OCI-LY3 (cell line): ENCODE measurements at regions not wholly inside any gene's neighbourhood (a gene's known extent, or its start where the extent isn't known, plus 50 kb on each side); places are given as distances from the start of the nearest gene placed in this dataset.

ENCODE experiments used
- H2AFZ ChIP-seq: fragments of 200-600, 300-600 bp; shearing (Covaris generic); 2 replicates; pipeline ENCODE4 v1.6.0; 2014; ENCODE audit warnings: antibody characterized with exemption, low read depth, low read length
- H3K27ac ChIP-seq: fragments of 200-600, 300-600 bp; sonication (generic); 2 replicates; pipeline ENCODE4 v1.5.1; 2014; ENCODE audit warnings: mild to moderate bottlenecking, low read length, moderate library complexity, mixed read lengths
- H3K27me3 ChIP-seq: fragments of 200-600, 300-600 bp; sonication (generic); 2 replicates; pipeline ENCODE4 v1.6.1; 2014; ENCODE audit warnings: low read depth, low read length, mixed read lengths
- H3K36me3 ChIP-seq: fragments of 200-600, 300-600 bp; sonication (generic); replicated peaks from 2 replicates; pipeline ENCODE3; 2014; ENCODE audit warnings: low read depth, low read length, mixed read lengths
- H3K4me1 ChIP-seq: fragments of 300-600, 200-600 bp; sonication (generic); 2 replicates; pipeline ENCODE4 v1.6.1; 2014; ENCODE audit warnings: low read length, mixed read lengths
- H3K4me2 ChIP-seq: fragments of 200-600, 300-600 bp; sonication (generic); 2 replicates; pipeline ENCODE4 v1.6.1; 2014; ENCODE audit warnings: low read length, mixed read lengths
- H3K4me3 ChIP-seq: fragments of 300-600, 200-600 bp; sonication (generic); 2 replicates; pipeline ENCODE4 v1.5.1; 2014; ENCODE audit warnings: antibody characterized with exemption, mild to moderate bottlenecking, low read length, moderate library complexity
- H3K79me2 ChIP-seq: fragments of 300-600, 200-600 bp; shearing (Covaris generic); 2 replicates; pipeline ENCODE4 v1.6.1; 2014; ENCODE audit warnings: mild to moderate bottlenecking, low read length, mixed read lengths
- H3K9ac ChIP-seq: fragments of 300-600, 200-600 bp; shearing (Covaris generic); 2 replicates; pipeline ENCODE4 v1.6.0; 2014; ENCODE audit warnings: mild to moderate bottlenecking, low read length, moderate library complexity
- H3K9me3 ChIP-seq: fragments of 200-600, 300-600 bp; shearing (Covaris generic); 2 replicates; pipeline ENCODE4 v1.6.1; 2014; ENCODE audit warnings: low read length, mixed read lengths; ENCODE audit not compliant: insufficient read depth
- H4K20me1 ChIP-seq: fragments of 200-600, 300-600 bp; sonication (generic); 2 replicates; pipeline ENCODE4 v1.6.1; 2016; ENCODE audit warnings: low read length, mixed read lengths; ENCODE audit not compliant: insufficient read depth
- EZH2phosphoT487 ChIP-seq: fragments of 200-600 bp; shearing (Covaris generic); IDR thresholded peaks from 2 replicates; pipeline ENCODE4 v1.6.1; 2018; ENCODE audit warnings: antibody characterized with exemption, mixed run types, low read depth
- TF ChIP-seq, protein P1 (sequence below): fragments of 200-600, 300-600 bp; sonication (generic); IDR thresholded peaks from 2 replicates; pipeline ENCODE4 v1.5.1; 2014; ENCODE audit warnings: antibody characterized with exemption, low read length, low read depth

DNA sequence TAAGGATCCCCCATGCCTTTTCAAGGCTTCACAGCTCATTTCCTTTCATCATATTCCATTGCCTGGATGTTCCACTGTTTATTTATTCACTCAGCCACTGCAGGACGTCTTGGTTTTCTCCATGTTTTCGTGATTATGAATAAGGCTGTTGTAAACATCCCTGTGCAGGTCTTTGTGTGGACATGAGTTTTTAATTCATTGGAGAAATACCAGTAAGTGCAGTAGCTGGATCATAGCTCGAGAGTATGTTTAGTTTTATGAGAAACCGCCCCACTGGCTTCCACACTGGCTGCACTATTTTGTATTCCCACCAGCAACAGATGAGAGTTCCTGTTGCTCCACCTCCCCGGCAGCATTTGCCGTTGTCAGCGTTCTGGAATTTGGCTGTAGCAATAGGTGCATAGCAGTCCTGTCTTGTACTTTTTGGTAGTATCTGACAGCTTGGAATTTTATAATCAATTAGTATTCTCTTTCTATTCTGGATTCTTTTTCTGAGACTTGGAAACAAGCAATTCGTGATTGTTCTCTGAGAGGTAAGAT, 269.9 kb upstream of the PITRM1 start:
- Histone ChIP-seq H3K4me1 (peaks cover 10% of the 10 kb centered on the region), H2AFZ (no peak overlapping the region), H3K4me2 (no peak overlapping the region), H3K27me3 (no peaks in the 10 kb centered on the region), H3K9me3 (no peaks in the 10 kb centered on the region), H3K27ac (no peak overlapping the region), H4K20me1 (no peaks in the 10 kb centered on the region), H3K9ac (no peak overlapping the region), H3K36me3 (no peaks in the 10 kb centered on the region), H3K79me2 (no peaks in the 10 kb centered on the region), H3K4me3 (no peak overlapping the region)
- TF ChIP-seq, protein P1, sequence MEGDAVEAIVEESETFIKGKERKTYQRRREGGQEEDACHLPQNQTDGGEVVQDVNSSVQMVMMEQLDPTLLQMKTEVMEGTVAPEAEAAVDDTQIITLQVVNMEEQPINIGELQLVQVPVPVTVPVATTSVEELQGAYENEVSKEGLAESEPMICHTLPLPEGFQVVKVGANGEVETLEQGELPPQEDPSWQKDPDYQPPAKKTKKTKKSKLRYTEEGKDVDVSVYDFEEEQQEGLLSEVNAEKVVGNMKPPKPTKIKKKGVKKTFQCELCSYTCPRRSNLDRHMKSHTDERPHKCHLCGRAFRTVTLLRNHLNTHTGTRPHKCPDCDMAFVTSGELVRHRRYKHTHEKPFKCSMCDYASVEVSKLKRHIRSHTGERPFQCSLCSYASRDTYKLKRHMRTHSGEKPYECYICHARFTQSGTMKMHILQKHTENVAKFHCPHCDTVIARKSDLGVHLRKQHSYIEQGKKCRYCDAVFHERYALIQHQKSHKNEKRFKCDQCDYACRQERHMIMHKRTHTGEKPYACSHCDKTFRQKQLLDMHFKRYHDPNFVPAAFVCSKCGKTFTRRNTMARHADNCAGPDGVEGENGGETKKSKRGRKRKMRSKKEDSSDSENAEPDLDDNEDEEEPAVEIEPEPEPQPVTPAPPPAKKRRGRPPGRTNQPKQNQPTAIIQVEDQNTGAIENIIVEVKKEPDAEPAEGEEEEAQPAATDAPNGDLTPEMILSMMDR = no peak
- TF ChIP-seq EZH2phosphoT487 = no peak

DNA sequence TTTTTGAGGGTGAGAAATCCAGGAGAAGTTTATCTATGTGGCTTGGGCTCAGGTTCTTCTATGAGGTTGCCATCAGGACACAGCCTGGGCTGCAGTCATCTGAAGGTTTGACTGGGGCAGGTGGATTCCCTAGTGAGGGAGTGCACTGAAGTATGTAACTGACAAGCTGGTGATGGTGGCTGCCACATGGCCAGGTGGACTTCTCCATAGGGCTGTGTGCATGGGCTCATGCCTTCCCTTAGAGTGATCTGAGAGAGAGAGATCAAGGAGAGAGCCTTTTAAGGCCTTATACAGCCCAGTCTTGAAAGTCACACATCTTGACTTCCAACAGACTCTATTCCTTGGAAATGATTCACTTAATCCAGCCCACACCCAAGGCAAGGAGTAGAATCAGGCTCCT, 266.6 kb upstream of the PITRM1 start:
- H3K36me3 ChIP-seq = no peaks in the 10 kb centered on the region
- H3K79me2 ChIP-seq = no peaks in the 10 kb centered on the region
- H3K27ac ChIP-seq = no peak overlapping the region
- no peak overlapping the region for H3K9ac ChIP-seq
- H3K27me3 ChIP-seq = 0 out of 2 replicates have a peak, but pooled peaks cover 3% of the 10 kb centered on the region
- H3K4me3 ChIP-seq = no peak overlapping the region
- no peaks in the 10 kb centered on the region for H3K4me1 ChIP-seq
- H3K4me2 ChIP-seq = no peak overlapping the region
- no peaks in the 10 kb centered on the region for H4K20me1 ChIP-seq
- no peak overlapping the region for H2AFZ ChIP-seq
- H3K9me3 ChIP-seq = no peaks in the 10 kb centered on the region
- TF ChIP-seq, protein P1 = no peak
- no peak for TF ChIP-seq EZH2phosphoT487

DNA sequence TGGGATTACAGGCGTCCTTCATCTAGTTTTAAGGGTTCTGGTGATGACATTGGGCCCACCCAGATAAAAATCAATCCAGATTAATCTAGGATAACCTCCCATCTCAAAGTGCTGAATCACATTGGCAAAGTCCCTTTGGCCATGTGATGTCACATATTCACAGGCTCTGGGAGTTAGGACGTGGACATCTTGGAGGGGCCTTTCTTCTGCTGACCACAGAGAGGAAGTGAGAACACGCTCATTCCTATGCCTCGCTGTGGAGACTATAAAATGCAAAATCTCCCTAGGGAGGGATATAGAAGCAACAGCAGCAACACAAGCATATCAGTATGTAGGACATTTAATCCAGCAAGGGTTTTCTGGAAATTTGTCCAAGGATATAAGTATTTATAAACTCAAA, 266.0 kb upstream of the PITRM1 start:
- TF ChIP-seq, protein P1 = no peak
- TF ChIP-seq EZH2phosphoT487 = no peak
- Histone ChIP-seq H3K9me3 (no peaks in the 10 kb centered on the region), H3K79me2 (no peaks in the 10 kb centered on the region), H3K27me3 (0 out of 2 replicates have a peak, but pooled peaks cover 3% of the 10 kb centered on the region), H3K36me3 (no peaks in the 10 kb centered on the region), H4K20me1 (no peaks in the 10 kb centered on the region), H3K4me1 (no peaks in the 10 kb centered on the region), H3K9ac (no peak overlapping the region), H3K4me3 (no peak overlapping the region), H3K4me2 (no peak overlapping the region), H2AFZ (no peak overlapping the region), H3K27ac (no peak overlapping the region)

DNA sequence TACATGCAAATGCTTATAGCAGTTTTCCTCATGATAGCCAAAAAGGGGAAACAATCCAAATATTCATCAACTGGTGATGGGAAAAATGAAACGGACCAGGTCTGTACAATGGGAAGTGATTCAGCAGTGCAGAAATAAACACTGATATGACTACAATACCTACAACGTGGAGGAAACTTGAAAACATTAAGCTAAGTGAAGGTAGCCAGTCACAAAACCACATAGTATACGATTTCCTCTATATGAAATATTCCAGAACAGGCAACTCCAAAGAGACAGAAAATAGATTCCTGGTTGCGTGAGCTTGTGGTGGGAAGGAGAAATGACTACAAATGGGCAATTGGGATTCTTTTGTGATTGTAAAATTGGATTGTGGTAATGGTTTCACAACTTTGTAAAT, 263.1 kb upstream of the PITRM1 start:
- TF ChIP-seq EZH2phosphoT487 = no peak
- TF ChIP-seq, protein P1 = no peak
- Histone ChIP-seq H3K4me2 (no peak overlapping the region), H3K36me3 (no peaks in the 10 kb centered on the region), H3K27ac (no peak overlapping the region), H3K9ac (no peak overlapping the region), H3K27me3 (0 out of 2 replicates have a peak, but pooled peaks cover 3% of the 10 kb centered on the region), H3K79me2 (no peaks in the 10 kb centered on the region), H3K9me3 (no peaks in the 10 kb centered on the region), H3K4me3 (no peak overlapping the region), H3K4me1 (no peaks in the 10 kb centered on the region), H2AFZ (no peak overlapping the region), H4K20me1 (no peaks in the 10 kb centered on the region)
